ENCODE measurements at regions not wholly inside any gene's neighbourhood (a gene's known extent, or its start where the extent isn't known, plus 50 kb on each side); places are given as distances from the start of the nearest gene placed in this dataset.

- H3K27ac ChIP-seq: no peak overlapping the region
- TF ChIP-seq ZFX (IDR thresholded peaks at IDR 0.05): no peak
- TF ChIP-seq CTCF (conservative IDR thresholded peaks at IDR 0.05): no peak
Observed at GRCh38 chr17:63178530-63178929, 212.5 kb downstream of the TANC2 start.

GRCh38 chr17:63181856-63182255, 215.8 kb downstream of the TANC2 start:
- no peak for TF ChIP-seq CTCF (conservative IDR thresholded peaks at IDR 0.05)
- no peak for TF ChIP-seq ZFX (IDR thresholded peaks at IDR 0.05)
- no peak overlapping the region for H3K27ac ChIP-seq

GRCh38 chr17:63185420-63185819, 219.4 kb downstream of the TANC2 start:
- TF ChIP-seq CTCF (conservative IDR thresholded peaks at IDR 0.05) (peak; percentile 7; the same call in 1 of the 2 replicates), ZFX (IDR thresholded peaks at IDR 0.05) (no peak)
- no peak overlapping the region for H3K27ac ChIP-seq

- TF ChIP-seq CTCF (conservative IDR thresholded peaks at IDR 0.05) (no peak), ZFX (IDR thresholded peaks at IDR 0.05) (no peak)
- no peak overlapping the region for H3K27ac ChIP-seq
Observed at GRCh38 chr17:63189082-63189481, 223.0 kb downstream of the TANC2 start.

GRCh38 chr17:63189930-63190329, 223.9 kb downstream of the TANC2 start:
- no peak overlapping the region for H3K27ac ChIP-seq
- no peak for TF ChIP-seq CTCF (conservative IDR thresholded peaks at IDR 0.05)
- TF ChIP-seq ZFX (IDR thresholded peaks at IDR 0.05): no peak

GRCh38 chr17:63190821-63191370, 224.9 kb downstream of the TANC2 start:
- no peak overlapping the region for H3K27ac ChIP-seq
- TF ChIP-seq CTCF (conservative IDR thresholded peaks at IDR 0.05) (no peak), ZFX (IDR thresholded peaks at IDR 0.05) (no peak)

GRCh38 chr17:63191610-63192009, 225.6 kb downstream of the TANC2 start:
- no peak overlapping the region for H3K27ac ChIP-seq

More at GRCh38 chr17:63191610-63192009, 225.6 kb downstream of the TANC2 start:
- TF ChIP-seq ZFX (IDR thresholded peaks at IDR 0.05): no peak
- no peak for TF ChIP-seq CTCF (conservative IDR thresholded peaks at IDR 0.05)

All from C4-2B (cell line).